GM21529 (cell line): ENCODE measurements at regions not wholly inside any gene's neighbourhood (a gene's known extent, or its start where the extent isn't known, plus 50 kb on each side); places are given as distances from the start of the nearest gene placed in this dataset.

Experiments used
- ATAC-seq: cut with Tn5 transposase; IDR thresholded peaks from one replicate; pipeline ENCODE4 v1.9.1; 2021; ENCODE audit not compliant: unreplicated experiment

DNA sequence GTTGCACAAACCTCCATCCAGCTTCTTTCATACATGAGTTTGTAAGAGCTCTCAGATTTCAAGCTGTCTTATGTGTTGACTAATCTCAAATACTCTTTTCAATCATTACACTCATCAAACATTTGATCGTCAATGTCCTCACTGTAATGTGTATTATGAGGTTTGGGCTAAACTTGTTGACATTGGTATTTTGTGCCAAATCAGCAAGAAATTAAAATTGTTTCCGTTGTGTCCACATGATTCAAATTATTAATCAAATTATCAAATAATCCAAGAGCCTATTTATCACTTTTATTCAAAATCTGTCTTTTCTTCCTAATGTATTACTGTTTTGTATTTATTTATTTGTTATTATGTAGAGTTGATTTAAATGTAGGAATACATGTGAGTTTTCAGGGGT, 283.4 kb downstream of the GAS1 start:
- no peak for ATAC-seq

DNA sequence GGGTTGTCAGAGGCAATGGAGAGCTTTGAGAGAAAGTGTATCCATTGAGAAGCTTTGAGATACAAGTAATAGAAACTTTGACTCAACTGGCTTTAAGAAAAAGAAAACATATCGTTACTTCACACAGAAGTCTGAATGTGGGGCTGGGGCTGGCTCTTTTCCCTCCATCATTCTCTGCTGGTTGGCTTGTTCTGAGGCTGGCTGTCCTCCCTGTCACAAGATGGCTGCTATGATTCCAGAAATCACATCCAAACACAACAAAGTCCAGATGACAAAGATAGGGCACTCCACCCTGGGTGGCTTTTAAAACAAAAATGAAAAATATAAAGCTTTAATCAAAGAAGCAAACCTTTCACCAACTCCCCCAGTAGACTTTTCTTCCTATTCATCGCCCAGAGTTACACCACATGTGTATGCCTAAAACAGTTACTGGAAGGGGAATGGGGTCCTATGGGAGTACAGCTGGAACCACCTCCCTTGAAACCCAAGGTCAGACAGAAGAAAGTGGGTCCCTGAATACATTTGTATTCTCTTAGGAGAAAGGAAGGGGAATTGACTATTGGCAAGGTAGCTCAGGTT, 284.3 kb downstream of the GAS1 start:
- no peak for ATAC-seq

DNA sequence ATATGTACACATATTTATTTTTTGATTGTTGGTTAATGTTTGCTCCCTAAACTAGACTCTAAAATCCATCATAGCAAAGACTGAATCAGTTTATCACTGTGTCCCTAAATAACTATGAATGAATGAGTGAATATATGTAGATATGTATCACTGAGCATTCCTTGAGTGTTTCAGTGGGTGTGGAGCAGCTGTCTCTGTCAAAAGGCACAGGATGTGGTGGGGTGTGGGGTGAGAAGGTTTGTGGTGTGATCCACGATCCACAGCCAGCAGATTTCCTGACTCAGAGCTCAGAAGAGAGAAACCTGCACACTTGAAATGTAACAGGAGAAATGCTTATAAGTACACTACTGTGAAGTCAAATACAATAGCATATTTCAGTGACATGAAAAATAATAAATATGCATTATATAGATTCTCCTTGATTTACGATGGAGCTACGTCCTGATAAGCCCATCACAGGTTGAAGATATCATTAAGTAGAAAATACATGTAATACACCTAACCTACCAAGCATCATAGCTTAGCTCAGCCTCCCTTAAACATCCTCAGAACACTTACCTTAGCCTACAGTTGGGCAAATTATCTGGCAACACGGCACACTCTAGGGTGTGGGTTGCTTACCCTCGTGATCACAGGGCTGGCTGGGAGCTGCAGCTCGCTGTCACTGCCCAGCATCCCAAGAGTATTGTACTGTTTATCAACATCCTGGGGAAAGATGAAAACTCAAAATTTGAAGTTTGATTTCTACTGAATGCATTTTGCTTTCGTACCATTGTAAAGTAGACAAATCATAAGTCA, 287.0 kb downstream of the GAS1 start:
- ATAC-seq: no peak

DNA sequence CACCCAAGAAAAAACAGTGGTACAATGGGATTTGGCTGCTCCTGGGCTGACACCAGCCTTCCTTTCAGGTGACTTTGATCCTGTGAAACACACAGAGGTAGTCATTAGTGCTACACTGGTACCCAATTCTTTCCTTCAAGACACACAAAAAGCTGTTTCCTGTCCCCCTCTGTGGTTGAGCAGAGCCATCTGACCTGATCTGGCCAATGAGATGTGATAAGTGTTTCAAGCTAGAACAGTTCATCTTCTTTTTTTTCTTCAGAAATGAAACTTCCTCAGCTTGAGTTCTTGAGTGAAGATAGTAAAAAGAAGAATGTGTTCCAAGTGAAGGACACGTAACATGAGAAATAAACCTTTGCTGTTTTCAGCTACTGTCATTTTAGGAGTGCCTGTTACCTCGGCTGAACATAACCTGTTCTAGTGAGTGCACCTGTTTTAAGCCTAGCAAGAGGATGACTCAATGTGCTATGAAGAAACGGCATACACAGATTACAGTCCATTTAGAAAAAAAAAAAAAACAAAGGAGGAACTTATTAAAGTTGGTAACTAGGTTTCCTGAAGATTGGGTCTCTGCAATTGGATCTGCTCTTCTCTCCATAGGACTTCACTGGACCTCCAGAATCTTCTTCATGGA, 287.8 kb downstream of the GAS1 start:
- ATAC-seq: no peak

DNA sequence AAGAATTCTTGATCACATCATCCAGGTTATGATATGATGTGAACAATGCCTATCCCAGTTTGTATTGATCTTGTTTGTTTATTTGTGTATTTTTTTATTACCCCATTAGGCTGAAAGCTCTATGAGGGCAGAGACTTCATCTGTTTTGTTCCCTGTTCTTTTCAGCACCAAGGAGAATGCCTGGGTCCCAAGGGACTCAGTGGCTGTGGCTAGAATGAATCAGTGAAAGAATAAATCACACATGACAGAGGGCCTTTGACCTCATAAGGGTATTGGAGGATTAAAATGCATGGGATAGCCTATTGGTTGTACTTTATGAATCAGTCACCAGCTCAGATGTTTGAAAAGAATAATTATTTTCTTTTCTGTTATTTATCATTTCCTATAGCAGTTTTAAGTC, 292.2 kb downstream of the GAS1 start:
- no peak for ATAC-seq

DNA sequence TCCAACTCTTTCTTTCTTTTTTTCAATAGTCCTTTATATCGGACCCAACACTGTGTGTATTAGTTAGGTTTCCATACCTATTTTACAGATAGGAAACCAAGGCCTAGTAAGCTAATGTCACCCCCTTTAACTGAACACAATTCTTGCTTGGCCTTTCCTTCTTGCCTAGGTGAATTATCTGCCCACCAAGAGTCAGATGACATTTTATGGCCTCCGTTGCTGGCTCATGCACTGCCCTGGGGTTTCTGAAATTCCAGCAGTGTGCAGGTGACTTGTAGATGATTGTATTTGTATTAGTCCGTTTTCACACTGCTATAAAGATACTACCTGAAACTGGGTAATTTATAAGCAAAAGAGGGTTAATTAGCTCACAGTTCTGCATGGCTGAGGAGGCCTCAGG, 293.8 kb downstream of the GAS1 start:
- no peak for ATAC-seq

DNA sequence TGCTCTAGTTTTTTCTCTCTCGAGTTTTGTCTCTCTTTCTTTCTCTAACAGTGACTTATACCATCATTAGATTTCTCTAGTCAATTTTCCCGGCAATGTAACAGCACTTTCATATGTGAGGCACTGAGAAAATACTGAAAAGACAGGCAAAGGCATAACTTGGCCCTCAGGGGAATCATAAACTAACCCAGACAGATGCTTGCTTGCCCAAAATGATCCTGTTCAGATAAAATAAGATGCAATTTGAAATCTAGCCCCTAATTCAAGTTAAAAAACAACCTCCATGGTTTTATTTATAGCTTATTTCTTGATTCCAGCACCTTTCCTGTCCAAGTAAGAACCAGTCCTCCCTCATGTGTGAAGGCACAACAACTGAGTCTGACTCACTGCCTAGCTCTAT, 294.6 kb downstream of the GAS1 start:
- no peak for ATAC-seq

DNA sequence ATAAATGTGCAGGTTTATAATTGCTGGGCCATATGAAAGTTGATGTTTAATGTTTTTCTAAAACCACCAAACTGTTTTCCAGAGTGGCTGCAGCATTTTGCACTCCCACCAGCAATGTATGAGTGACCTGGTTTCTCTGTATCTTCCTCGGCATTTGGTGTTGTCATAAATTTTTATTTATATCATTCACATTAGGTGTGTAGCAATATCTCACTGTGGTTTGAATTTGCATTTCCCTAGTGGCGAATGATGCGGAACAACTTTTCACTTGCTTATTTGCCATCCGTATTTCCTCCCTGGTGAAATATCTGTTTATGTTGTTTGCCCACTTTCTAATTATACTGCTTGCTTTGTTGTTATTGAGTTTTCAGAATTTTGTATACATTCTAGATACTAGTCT, 295.7 kb upstream of the TUT7 start:
- ATAC-seq: no peak

DNA sequence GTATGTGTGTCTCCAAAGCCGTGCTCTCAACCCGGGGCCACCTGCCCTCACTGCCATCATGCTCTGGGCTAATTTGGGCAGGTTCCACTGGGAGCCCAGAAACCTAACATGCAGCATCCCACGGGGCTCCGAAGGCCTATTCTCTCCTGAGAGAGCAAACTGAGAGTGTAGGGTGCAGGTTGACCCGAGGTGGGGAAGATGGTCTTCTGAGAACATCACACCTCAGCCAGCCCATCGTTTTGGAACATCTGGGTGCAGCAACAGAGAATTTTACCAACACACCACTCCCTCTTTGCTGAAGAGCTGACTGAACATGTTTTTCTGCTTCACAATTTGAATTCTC, 294.6 kb upstream of the TUT7 start:
- ATAC-seq: no peak

DNA sequence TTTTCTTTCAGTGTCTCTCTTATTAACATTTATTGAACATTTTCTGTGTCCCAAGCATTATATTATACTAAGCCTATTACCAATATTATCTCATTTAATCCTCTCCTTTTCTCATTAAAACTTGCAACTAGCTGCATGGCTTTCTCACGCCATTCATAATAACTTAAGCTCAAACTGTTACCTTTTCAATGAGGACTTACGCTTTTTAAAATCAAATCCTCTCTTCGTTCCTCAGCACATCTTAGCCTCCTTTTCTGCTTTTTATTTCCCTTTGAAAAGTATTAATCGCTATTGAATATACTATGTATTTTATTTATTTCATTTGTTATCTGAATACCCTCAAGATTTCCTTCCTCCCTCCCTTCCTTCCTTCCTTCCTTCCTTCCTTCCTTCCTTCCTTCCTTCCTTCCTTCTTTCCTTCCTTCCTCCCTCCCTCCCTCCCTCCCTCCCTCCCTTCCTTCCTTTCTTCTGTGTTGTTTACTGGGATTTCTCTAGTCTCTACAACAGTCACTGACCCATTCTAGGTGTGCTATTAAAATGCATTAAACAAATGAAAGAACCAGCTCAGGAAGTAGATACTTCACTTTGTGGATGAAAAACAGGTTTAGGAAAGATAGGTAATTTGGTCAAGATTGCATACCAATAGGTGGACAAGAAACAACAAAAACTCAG, 294.1 kb upstream of the TUT7 start:
- no peak for ATAC-seq

DNA sequence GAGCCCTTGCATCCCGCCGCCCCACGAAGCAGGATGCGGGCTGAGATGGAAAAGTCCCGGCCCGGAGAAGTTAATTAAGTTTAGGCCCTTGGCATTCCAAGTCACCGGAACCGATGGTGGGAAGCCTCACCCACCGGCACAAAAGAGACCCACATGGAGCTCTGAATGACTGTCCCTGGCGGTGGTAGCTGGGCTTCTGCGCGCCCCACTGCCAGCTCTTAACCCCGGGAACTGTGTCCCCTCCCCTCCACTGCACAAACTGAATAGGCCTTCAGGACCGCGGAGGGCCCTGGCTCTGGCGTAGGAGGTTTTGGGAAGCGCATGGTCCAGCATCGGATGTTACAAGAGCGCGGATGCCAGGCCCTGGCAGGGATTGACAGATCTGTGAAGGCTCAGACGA, 291.1 kb upstream of the TUT7 start:
- ATAC-seq: no peak

DNA sequence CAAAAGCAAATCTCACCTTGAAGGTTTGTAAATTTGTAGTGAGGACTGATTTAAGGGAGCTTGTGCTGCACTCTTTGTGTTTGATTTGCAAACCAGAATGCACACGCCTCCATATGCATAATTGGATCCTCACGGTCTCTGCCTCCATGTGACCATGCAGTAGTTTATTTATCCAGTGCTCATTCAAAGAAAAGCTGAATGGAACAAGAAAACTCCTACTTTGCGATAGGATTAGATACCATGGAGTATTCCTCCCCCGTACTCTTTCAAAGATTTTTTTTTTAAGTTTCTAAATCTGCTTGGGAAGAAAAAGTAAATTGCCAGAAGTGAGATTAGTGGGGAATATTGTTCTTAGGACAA, 290.4 kb upstream of the TUT7 start:
- ATAC-seq: no peak

DNA sequence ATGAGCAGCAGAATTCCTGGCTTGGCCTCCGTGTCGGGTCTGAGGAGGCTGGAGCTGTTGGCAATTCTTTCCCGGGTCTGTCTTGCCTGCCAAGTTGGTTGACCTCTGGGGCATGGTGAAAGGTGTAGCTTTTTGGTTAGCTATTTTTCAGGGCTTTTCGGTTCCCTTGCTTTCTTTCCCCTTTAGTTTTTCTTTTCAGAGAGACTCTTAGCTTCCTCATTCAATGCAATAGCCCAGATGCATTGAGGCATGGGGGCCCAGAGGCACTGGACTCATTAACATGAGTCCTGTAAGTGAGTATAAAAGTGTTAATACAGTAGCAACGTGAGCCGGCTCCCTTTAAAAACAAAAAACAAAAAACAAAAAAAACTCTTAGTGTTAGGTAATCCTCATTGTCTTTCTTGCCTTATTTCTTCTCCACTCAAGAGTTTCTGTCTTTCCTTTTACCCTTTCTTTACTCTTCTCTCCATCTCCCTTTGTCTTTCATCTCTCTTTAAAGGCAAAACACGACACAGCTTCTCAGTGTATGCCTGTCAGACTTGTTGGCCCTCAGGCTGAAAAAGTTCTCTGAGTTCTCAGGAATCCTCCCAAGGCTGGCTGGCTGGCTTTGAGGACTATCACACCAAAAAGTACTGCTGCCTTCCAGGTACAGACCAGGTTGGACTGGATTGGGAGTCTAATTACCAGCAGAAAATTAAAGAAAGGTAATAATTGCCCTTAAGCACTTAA, 289.9 kb upstream of the TUT7 start:
- ATAC-seq: no peak

DNA sequence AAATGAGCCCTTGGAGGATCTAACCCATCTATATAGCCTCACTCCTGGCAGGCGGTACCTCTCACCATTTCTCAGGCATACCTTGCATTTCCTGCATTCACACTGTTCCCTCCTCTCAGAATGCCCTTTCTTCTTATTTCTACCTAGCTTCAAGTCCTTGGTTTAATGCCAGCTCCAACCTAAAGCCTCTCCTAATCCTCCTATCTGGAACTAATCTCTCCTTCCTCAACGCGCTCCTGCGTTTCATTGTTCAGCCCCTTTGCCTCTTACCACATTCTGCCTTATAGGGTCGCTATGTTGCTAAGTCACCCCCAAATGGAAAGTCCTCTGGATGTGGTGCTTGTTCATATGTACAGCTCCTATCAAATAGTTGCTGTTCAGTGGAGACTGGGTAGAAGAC, 288.5 kb upstream of the TUT7 start:
- no peak for ATAC-seq

DNA sequence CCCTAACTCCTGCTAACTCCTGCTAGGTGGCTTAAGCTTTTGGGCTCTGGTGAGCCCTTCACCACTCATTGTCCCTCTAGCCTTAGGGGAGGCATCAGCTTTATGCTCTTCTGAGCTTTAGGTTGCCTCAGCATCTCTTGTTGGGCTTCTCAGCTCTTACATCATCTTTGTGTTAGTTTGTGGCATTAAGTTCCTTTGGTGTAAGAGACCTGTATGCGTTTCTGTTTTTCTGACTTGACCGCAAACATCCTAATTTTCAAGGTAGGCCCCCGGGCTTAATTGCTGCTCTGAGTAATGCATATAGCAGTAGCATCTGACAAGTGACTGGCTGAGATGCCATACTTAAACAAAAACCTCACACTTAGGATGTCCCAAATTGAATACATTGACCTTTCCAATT, 287.8 kb upstream of the TUT7 start:
- ATAC-seq: no peak

DNA sequence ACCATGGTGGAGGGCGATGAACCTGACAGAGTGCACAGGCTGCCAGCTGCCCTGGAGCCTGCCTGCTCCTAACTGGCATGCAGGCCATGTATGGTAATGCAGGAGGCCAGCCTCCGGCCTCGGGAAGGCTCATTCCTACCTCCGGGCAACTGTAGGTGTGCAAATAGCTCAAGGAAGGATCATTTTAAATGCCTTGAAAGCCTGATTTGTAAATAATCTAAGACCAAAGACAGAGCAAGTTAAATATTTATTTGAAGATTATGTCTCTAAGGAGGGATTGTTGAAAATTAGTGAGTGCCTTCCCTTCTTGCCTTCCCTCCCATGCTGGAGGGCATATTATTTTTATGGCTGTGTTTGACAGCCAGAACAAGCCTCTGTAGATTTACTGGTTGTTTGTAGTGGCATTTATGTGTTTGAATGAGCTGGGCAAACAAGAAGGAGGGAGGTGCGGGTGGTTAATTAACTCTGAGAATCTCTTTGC, 285.7 kb upstream of the TUT7 start:
- ATAC-seq: no peak

DNA sequence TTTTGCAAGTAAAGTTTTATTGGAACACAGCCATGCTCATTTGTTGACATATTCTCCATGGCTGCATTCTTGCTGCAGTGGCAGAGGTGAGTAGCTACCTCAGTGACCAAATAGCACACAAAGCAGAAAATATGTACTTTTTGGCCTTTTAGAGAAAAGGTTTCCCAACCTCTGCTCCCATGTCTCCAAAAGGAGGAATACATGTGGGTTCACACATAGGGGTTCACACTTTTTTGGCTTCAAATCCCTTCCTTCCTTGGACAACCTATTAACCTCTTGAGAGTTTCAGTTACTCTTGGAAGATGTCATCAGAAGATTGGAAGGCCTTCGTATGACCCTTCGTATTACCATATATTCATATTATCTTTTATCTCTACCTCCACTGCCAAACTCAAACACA, 285.1 kb upstream of the TUT7 start:
- ATAC-seq: no peak

DNA sequence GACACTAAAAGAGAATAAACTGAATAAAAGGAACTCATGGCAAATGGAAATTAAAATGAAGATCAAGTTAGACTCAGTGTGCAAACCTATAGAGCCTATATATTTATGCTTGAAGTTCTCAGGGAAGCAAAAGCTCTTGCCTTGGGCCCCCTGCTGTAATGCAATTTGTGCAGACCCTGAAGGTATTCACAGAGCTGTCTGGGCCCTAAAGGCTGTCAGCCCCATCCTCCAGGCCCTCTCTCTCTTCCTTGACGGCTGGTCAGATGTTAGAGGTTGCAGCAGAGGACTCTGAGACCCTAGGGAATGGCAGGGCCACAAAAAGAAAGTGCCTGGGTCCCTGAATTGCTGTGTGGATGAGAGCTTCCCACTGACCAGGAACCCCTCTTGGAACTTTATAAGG, 283.9 kb upstream of the TUT7 start:
- ATAC-seq: no peak

DNA sequence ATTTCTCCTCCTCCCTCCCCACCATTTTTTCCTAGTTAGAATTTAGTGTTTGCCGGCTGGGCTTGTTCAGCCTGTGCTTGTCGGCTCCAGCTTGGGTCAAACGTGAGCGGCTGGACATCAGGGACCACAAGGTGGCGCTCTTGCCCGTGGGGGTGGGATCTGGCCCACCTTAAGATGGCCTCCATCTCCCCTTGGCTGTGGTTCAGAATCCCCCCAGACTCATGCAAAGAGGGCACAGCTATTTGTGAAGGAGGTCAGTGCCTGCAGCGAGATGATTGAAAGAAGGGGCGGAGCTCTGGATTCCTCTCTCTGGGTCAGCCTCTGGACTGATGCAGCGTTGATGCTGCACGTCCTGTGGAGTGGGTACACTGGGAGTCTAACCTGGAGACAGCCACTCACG, 283.3 kb upstream of the TUT7 start:
- no peak for ATAC-seq

DNA sequence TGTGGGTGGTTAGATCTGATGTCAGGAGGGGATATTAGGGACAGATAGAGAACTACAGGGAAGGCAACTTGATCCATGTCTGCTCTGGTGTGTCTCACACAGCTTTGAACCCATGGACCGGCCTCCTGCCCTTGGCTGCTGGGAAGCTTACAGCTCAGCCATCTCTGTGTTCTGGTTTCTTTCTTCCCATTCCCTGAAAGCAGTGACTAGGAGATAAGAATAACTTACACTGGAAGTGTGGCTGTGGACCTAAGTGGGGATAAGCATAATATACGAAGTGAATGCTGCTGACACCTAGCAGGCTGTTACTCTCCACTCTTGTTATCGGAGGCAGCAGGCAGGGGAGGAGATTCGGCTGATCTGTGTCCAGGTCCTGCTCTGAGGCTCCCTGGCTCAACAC, 282.3 kb upstream of the TUT7 start:
- ATAC-seq: no peak

DNA sequence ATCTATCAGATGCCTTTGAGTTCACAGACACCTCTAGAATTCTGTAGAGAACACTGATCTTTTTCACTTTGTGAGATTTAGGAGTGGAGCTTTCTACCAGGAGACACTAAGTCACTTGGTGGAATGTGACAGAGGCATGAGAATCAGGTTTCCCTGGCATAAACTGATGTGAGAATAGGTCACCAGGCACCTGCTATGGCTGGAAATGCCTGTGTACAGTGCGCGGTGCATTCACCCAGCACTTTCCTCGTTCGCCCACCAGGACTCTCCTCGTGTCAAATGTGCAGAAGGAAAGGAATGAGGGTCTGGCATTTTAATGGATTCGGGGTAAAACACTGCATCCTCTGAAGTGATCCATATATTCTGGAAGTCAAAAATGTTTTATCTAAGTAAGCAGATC, 281.8 kb upstream of the TUT7 start:
- no peak for ATAC-seq
